ENCODE measurements at regions not wholly inside any gene's neighbourhood (a gene's known extent, or its start where the extent isn't known, plus 50 kb on each side); places are given as distances from the start of the nearest gene placed in this dataset.

DNA sequence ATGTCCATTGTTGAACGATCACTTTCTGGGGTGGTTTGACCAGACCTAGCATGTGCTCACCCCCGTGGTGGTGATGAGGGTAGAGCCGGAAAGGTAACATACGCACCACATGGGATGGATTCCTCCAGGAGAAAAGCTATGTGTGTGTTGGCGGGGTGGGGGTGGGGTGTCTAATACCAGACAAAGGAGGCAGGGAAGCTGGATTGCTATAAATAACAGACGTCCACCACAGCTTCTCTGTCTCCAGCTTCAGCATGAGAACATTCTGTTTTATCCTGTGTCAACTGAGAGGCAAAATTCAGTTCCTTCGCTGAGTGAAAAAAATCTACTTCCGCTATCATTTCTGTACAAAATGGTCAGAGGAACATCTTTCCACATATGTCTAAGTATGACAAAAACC lies 151.0 kb downstream of the PCSK1 start (continued):
- TF ChIP-seq SIX5 (IDR thresholded peaks at IDR 0.05; ENCODE audit: low read depth, low read length) (no peak), NANOG (IDR thresholded peaks at IDR 0.05; ENCODE audit: insufficient read depth, low read depth, low read length, poor library complexity, severe bottlenecking) (no peak), CEBPB (IDR thresholded peaks at IDR 0.05; ENCODE audit: low read depth, low read length) (no peak), ASH2L (IDR thresholded peaks at IDR 0.05; ENCODE audit: low read length) (no peak), POU5F1 (IDR thresholded peaks at IDR 0.05; ENCODE audit: low read depth, low read length) (no peak), SRF (IDR thresholded peaks at IDR 0.05; ENCODE audit: low read depth, low read length) (no peak), CREB1 (IDR thresholded peaks at IDR 0.05) (no peak), RFX5 (IDR thresholded peaks at IDR 0.05; ENCODE audit: borderline replicate concordance, low read depth, low read length) (no peak)

Measured in H1 (cell line).